ENCODE measurements at regions not wholly inside any gene's neighbourhood (a gene's known extent, or its start where the extent isn't known, plus 50 kb on each side); places are given as distances from the start of the nearest gene placed in this dataset.

DNA sequence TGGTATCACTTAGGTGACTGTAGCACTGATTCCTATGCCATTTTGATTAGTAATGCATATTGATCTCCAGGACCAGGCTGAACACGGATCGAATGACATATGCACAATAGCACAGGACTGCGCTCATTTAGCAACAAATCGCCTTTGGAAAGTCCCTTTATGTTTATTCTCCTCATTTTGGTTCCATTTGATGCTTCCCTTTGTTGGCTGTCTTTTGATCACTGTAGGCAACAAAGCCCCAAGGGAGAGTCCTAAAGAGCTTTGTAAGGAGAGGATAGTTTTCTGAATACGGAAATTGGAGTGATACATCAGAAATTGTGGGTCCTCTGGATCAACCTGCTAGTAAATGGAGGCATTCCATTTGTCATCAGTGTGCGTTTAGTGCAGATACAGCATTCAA is 1111.4 kb downstream of the SORCS1 start:
- TF ChIP-seq, protein P1, sequence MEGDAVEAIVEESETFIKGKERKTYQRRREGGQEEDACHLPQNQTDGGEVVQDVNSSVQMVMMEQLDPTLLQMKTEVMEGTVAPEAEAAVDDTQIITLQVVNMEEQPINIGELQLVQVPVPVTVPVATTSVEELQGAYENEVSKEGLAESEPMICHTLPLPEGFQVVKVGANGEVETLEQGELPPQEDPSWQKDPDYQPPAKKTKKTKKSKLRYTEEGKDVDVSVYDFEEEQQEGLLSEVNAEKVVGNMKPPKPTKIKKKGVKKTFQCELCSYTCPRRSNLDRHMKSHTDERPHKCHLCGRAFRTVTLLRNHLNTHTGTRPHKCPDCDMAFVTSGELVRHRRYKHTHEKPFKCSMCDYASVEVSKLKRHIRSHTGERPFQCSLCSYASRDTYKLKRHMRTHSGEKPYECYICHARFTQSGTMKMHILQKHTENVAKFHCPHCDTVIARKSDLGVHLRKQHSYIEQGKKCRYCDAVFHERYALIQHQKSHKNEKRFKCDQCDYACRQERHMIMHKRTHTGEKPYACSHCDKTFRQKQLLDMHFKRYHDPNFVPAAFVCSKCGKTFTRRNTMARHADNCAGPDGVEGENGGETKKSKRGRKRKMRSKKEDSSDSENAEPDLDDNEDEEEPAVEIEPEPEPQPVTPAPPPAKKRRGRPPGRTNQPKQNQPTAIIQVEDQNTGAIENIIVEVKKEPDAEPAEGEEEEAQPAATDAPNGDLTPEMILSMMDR (IDR thresholded peaks at IDR 0.05): no peak
- no peak for TF ChIP-seq EZH2 (IDR thresholded peaks at IDR 0.05; ENCODE audit: borderline replicate concordance, insufficient read depth, low read depth, low read length, poor library complexity, severe bottlenecking)

Data from B cell (primary cell).